GM23338 (cell line): ENCODE measurements at regions not wholly inside any gene's neighbourhood (a gene's known extent, or its start where the extent isn't known, plus 50 kb on each side); places are given as distances from the start of the nearest gene placed in this dataset.
A peak's percentile ranks its signal among the peaks of the same experiment; 100 is the strongest.

Source experiments
- ATAC-seq: fragments of 200-7000 bp; cut with Tn5 transposase; 3 replicates; pipeline ENCODE4 v1.9.1; 2020
- DNase-seq: peaks from one replicate; pipeline ENCODE4 v3.0.0-alpha.2; 2015; ENCODE audit warnings: low spot score
- H2AFZ ChIP-seq: fragments of 200-600 bp; sonication (generic); 2 replicates; pipeline ENCODE4 v1.8.0; 2016; ENCODE audit warnings: antibody characterized with exemption, mild to moderate bottlenecking, moderate library complexity
- H3F3A ChIP-seq: fragments of 200-600 bp; sonication (generic); replicated peaks from 2 replicates; pipeline ENCODE4 v1.8.0; 2017; ENCODE audit warnings: antibody characterized with exemption, mixed run types, low read depth
- H3K27ac ChIP-seq: fragments of 200-600 bp; sonication (generic); 2 replicates; pipeline ENCODE4 v1.6.1; 2016; ENCODE audit warnings: low read depth
- H3K27me3 ChIP-seq: fragments of 200-600 bp; sonication (generic); 2 replicates; pipeline ENCODE4 v1.8.0; 2016; ENCODE audit warnings: mild to moderate bottlenecking, mixed run types, moderate library complexity; ENCODE audit not compliant: insufficient read depth
- H3K36me3 ChIP-seq: fragments of 200-600 bp; sonication (generic); 2 replicates; pipeline ENCODE4 v1.8.0; 2016; ENCODE audit warnings: mild to moderate bottlenecking; ENCODE audit not compliant: insufficient read depth
- H3K4me1 ChIP-seq: fragments of 200-600 bp; sonication (generic); 2 replicates; pipeline ENCODE4 v1.8.0; 2016; ENCODE audit warnings: mild to moderate bottlenecking, moderate library complexity; ENCODE audit not compliant: insufficient read depth
- H3K4me2 ChIP-seq: fragments of 200-600 bp; sonication (generic); 2 replicates; pipeline ENCODE4 v1.7.1; 2017; ENCODE audit warnings: mixed run types
- H3K4me3 ChIP-seq: fragments of 200-600 bp; sonication (generic); 2 replicates; pipeline ENCODE4 v1.6.1; 2016; ENCODE audit warnings: mixed run types
- H3K79me2 ChIP-seq: fragments of 200-600 bp; sonication (generic); replicated peaks from 2 replicates; pipeline ENCODE4 v1.8.0; 2017; ENCODE audit warnings: mild to moderate bottlenecking; ENCODE audit not compliant: insufficient read depth
- H3K9me2 ChIP-seq: fragments of 200-600 bp; sonication (generic); 2 replicates; pipeline ENCODE4 v1.8.0; 2017; ENCODE audit not compliant: insufficient read depth
- H4K20me1 ChIP-seq: fragments of 200-600 bp; sonication (generic); replicated peaks from 2 replicates; pipeline ENCODE4 v1.8.0; 2017; ENCODE audit warnings: mild to moderate bottlenecking; ENCODE audit not compliant: insufficient read depth
- H3K27ac Mint-ChIP-seq: 2 replicates; pipeline ENCODE4 v1.8.0; 2020; ENCODE audit warnings: inconsistent platforms, mild to moderate bottlenecking, moderate library complexity, mixed read lengths
- H3K27me3 Mint-ChIP-seq: 3 replicates; pipeline ENCODE4 v1.8.0; 2022; ENCODE audit warnings: low read depth, mild to moderate bottlenecking, moderate library complexity, mixed read lengths, inconsistent platforms; ENCODE audit not compliant: insufficient read depth, poor library complexity
- H3K36me3 Mint-ChIP-seq: 3 replicates; pipeline ENCODE4 v1.8.0; 2021; ENCODE audit warnings: low read depth, mild to moderate bottlenecking, inconsistent platforms, moderate library complexity, mixed read lengths
- H3K4me1 Mint-ChIP-seq: 3 replicates; pipeline ENCODE4 v1.8.0; 2020; ENCODE audit warnings: mild to moderate bottlenecking, inconsistent platforms, mixed read lengths
- H3K4me3 Mint-ChIP-seq: 3 replicates; pipeline ENCODE4 v1.8.0; 2021; ENCODE audit warnings: moderate library complexity, mild to moderate bottlenecking, inconsistent platforms, mixed read lengths
- H3K9me3 Mint-ChIP-seq: 3 replicates; pipeline ENCODE4 v1.8.0; 2020; ENCODE audit warnings: moderate library complexity, mild to moderate bottlenecking, inconsistent platforms, mixed read lengths
- CREB1 ChIP-seq: fragments of 250-450 bp; sonication (Bioruptor Pico); IDR thresholded peaks from 2 replicates; pipeline ENCODE4 v1.5.0; 2020; ENCODE audit warnings: low read depth, mild to moderate bottlenecking, moderate library complexity
- CTCF ChIP-seq, 2 experiments: fragments of 200-600 bp in 1 of 2; sonication (generic) in 1 of 2; conservative IDR thresholded peaks; 2 replicates each; pipeline versions ENCODE4 v1.5.1 to v1.6.1; 2016 to 2017; ENCODE audit warnings: antibody characterized with exemption in 2 of 2, low read depth in 2 of 2, mild to moderate bottlenecking in 2 of 2, moderate library complexity in 1 of 2
- ETS1 ChIP-seq: IDR thresholded peaks from 2 replicates; pipeline ENCODE4 v1.6.1; 2016; ENCODE audit warnings: antibody characterized with exemption
- EZH2 ChIP-seq: fragments of 200-600 bp; sonication (generic); IDR thresholded peaks from one replicate; pipeline ENCODE4 v1.8.0; 2017; ENCODE audit warnings: antibody characterized with exemption, mild to moderate bottlenecking, low read depth; ENCODE audit not compliant: unreplicated experiment
- EZH2phosphoT487 ChIP-seq: fragments of 200-600 bp; sonication (generic); IDR thresholded peaks from one replicate; pipeline ENCODE4 v1.8.1; 2018; ENCODE audit warnings: antibody characterized with exemption; ENCODE audit not compliant: unreplicated experiment
- JUNB ChIP-seq: IDR thresholded peaks from one replicate; pipeline ENCODE4 v1.6.1; 2016; ENCODE audit warnings: antibody characterized with exemption; ENCODE audit not compliant: unreplicated experiment
- NANOG ChIP-seq: IDR thresholded peaks from 2 replicates; pipeline ENCODE4 v1.6.1; 2016; ENCODE audit warnings: antibody characterized with exemption, borderline replicate concordance
- POLR2AphosphoS5 ChIP-seq: IDR thresholded peaks from 2 replicates; pipeline ENCODE4 v1.6.1; 2016; ENCODE audit warnings: antibody characterized with exemption, low read depth
- STAT1 ChIP-seq: IDR thresholded peaks from one replicate; pipeline ENCODE4 v1.6.1; 2016; ENCODE audit warnings: antibody characterized with exemption; ENCODE audit not compliant: unreplicated experiment
- ZNF114 ChIP-seq: fragments of 250-450 bp; sonication (Bioruptor Pico); IDR thresholded peaks from 2 replicates; pipeline ENCODE4 v1.5.0; 2020; ENCODE audit warnings: mild to moderate bottlenecking, moderate library complexity
- ZNF331 ChIP-seq: fragments of 250-450 bp; sonication (Bioruptor Pico); IDR thresholded peaks from 2 replicates; pipeline ENCODE4 v1.5.0; 2020; ENCODE audit warnings: low read depth, mild to moderate bottlenecking, moderate library complexity
- ZNF462 ChIP-seq: fragments of 250-450 bp; sonication (Bioruptor Pico); IDR thresholded peaks from 2 replicates; pipeline ENCODE4 v1.5.0; 2020; ENCODE audit warnings: mild to moderate bottlenecking, moderate library complexity
- TF ChIP-seq, protein P1 (sequence below): IDR thresholded peaks from one replicate; pipeline ENCODE4 v1.6.1; 2018; ENCODE audit warnings: antibody characterized with exemption; ENCODE audit not compliant: unreplicated experiment

GRCh38 chr5:163658702-163659567 lies 153.5 kb downstream of the MAT2B start:
- no peak overlapping the region for H3K27ac Mint-ChIP-seq
- H3K4me1 ChIP-seq, result no peaks in the 10 kb centered on the region
- no peaks in the 10 kb centered on the region for H3K27me3 ChIP-seq
- no peaks in the 10 kb centered on the region for H3K36me3 Mint-ChIP-seq
- H3K27ac ChIP-seq, result no peak overlapping the region
- H3K9me3 Mint-ChIP-seq, result peaks cover 3% of the 10 kb centered on the region; the same call in 1 of the 3 replicates
- no peaks in the 10 kb centered on the region for H3K4me1 Mint-ChIP-seq
- H3K27me3 Mint-ChIP-seq, result peaks cover 1% of the 10 kb centered on the region
- no peaks in the 10 kb centered on the region for H3K79me2 ChIP-seq
- H3K4me3 Mint-ChIP-seq, result no peak overlapping the region
- H3K36me3 ChIP-seq, result no peaks in the 10 kb centered on the region
- TF ChIP-seq EZH2, result no peak
- TF ChIP-seq POLR2AphosphoS5, result no peak
- no peak for TF ChIP-seq ZNF462
- TF ChIP-seq, protein P1, sequence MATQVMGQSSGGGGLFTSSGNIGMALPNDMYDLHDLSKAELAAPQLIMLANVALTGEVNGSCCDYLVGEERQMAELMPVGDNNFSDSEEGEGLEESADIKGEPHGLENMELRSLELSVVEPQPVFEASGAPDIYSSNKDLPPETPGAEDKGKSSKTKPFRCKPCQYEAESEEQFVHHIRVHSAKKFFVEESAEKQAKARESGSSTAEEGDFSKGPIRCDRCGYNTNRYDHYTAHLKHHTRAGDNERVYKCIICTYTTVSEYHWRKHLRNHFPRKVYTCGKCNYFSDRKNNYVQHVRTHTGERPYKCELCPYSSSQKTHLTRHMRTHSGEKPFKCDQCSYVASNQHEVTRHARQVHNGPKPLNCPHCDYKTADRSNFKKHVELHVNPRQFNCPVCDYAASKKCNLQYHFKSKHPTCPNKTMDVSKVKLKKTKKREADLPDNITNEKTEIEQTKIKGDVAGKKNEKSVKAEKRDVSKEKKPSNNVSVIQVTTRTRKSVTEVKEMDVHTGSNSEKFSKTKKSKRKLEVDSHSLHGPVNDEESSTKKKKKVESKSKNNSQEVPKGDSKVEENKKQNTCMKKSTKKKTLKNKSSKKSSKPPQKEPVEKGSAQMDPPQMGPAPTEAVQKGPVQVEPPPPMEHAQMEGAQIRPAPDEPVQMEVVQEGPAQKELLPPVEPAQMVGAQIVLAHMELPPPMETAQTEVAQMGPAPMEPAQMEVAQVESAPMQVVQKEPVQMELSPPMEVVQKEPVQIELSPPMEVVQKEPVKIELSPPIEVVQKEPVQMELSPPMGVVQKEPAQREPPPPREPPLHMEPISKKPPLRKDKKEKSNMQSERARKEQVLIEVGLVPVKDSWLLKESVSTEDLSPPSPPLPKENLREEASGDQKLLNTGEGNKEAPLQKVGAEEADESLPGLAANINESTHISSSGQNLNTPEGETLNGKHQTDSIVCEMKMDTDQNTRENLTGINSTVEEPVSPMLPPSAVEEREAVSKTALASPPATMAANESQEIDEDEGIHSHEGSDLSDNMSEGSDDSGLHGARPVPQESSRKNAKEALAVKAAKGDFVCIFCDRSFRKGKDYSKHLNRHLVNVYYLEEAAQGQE, result no peak
- no peak for TF ChIP-seq CTCF (conservative IDR thresholded peaks at IDR 0.05; ENCODE audit: low read depth in 2 of 2)
- TF ChIP-seq ZNF114, result no peak
- no peak for TF ChIP-seq NANOG
- TF ChIP-seq EZH2phosphoT487, result no peak
- no peak for TF ChIP-seq ZNF331
- TF ChIP-seq JUNB, result no peak
- TF ChIP-seq STAT1, result no peak
- TF ChIP-seq CREB1, result no peak
- TF ChIP-seq ETS1, result no peak
- no peaks in the 10 kb centered on the region for H4K20me1 ChIP-seq
- H2AFZ ChIP-seq, result peak overlapping the region; percentile 52; the same call in 1 of the 2 replicates
- no peak overlapping the region for H3K4me2 ChIP-seq
- ATAC-seq (no peak), DNase-seq (no peak)
- H3K4me3 ChIP-seq, result no peak overlapping the region
- H3K9me2 ChIP-seq, result no peaks in the 10 kb centered on the region
- no peaks in the 10 kb centered on the region for H3F3A ChIP-seq
